Effector CD4-positive, alpha-beta T cell (primary cell): ENCODE measurements at regions not wholly inside any gene's neighbourhood (a gene's known extent, or its start where the extent isn't known, plus 50 kb on each side); places are given as distances from the start of the nearest gene placed in this dataset.
"Not testable (repeated sequence)": the region's sequence is repeated elsewhere in the genome, so short reads cannot be mapped to it uniquely, and the experiment has no call there.

ENCODE experiments used
- DNase-seq: peaks from one replicate; pipeline ENCODE4 v3.0.0-alpha.2; 2020

DNA sequence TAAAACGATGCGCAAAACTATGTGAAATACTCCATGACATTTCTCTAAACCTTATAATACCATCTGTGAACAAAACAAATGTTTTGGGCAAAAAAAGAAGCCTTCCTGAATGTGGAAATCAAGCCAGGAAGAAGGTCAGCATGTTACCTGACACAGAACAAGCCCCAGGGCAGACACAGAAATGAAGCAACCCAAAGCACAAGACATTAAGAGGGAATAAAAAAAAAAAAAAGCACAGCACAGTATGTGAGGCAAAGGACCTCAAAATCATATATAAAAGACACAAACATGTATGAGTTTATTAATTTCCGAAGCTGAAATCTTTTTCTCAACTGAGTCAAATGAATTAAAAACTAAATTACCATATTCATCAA lies 161.8 kb downstream of the SKIDA1 start:
- DNase-seq, result no peak

DNA sequence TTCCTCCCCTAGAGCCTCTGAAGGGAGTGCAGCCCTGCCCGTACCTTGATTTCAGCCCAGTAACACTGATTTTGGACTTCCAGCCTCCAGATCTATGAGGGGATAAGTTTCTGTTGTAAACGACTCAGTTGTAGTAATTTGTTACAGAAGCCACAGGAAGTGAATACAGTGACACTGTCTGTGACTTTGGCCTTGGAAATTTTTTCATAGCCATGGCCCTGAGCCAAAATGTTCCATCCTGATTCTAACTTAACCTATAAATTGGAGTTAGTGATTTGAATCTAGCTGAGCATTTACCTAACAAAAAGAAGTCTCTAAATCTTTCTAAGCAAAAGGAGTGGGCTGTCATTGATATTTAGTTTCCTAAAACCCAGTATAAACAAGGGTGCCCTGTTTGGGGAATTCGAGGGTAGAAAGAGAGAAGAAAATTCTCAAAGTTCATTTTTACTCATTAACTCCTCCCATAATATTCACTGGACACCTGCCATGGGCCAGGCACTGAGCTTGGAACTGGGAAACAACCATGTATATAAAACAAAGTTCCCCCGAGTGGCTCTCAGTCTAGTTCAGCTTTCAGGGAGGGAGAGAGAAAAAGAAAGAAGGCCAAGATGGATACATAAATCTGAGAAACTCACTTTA lies 162.3 kb downstream of the SKIDA1 start:
- no peak for DNase-seq

DNA sequence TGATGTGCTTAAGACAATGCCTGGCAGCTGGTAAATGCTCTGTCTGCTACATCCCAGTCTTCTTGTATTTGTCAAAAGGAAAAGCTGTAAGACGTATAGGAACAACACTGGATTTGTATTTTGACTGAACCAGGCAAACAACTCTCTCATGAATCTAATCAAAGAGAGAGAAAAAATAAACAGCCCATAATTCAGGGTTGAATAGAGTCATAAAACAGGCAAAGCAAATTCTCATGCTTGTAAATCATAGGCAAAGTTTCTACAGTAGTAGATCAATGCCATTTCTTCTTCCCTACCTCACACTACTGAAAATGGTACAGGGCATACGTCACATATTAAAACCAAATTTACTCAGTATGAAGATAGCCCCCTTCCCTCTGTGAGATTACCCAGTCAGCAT lies 166.3 kb downstream of the SKIDA1 start:
- no peak for DNase-seq

DNA sequence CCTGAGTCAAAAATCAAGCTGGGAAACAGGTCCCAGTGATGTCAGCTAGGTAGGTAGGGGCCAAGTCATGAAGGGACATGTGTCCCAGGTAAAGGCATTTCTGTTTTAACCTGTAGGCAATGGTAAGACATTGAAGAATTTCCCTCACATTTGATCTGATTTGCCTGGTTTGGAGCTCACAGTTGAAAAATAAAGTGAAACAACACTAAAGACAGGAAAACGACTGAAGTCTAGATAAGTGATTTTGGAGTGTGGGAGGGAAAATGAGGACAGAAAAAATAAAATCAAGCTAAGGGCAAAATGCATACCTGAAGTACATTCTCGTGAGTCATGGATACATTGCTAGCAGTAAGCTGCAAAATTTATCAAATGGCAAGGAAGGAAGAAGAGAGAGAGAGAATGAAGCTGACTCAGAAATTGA lies 169.9 kb downstream of the SKIDA1 start:
- DNase-seq, result no peak

DNA sequence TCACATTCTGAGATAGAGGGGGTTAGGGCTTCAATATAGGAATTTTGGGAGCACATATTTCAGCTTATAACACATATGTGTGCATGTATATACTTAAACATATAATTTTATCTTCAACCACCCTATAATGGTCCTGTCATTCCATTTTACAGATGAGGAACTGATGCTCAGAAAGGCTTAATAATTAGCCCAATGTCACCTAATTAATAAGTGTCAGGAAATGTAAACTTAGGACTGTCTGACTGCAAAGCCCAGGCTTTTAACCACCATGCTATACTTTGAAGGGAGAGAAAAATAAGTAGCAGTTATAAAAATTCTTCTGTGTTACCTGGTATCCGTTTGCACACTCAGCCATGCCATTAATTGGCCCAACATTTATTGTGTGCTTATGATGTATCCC lies 172.6 kb downstream of the SKIDA1 start:
- DNase-seq, result no peak

DNA sequence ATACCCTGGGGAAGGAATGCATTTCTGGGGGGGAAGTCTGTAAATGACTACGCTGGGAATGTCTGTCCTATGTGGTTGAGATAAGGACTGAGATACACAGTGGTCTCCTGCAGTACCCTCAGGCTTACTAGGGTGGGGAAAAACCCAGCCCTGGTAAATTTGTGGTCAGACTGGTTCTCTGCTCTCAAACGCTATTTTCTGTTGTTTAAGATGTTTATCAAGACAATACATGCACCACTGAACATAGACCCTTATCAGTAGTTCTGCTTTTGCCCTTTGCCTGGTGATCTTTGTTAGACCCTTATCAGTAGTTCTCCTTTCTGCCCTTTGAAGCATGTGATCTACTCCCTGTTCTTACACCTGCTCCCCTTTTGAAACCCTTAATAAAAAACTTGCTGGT lies 173.9 kb downstream of the SKIDA1 start:
- not testable (repeated sequence) for DNase-seq

DNA sequence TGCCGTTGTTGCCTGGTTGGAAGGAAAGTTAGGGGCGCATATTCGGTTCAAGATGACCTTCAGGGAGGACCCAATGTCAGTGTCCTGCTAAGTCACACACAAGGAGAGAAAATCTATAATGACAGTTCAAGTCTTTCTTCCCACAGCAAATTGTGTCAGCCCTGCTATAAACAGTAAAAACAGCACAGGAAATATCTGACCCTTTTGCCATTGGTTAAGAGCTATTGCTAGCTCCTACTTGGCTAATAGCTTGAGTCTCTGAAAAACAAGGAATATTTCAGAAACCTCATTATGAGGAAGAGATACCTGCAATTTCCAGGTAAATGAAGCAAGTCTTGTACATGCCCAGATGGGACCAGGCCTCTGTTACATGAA lies 175.6 kb downstream of the SKIDA1 start:
- no peak for DNase-seq

DNA sequence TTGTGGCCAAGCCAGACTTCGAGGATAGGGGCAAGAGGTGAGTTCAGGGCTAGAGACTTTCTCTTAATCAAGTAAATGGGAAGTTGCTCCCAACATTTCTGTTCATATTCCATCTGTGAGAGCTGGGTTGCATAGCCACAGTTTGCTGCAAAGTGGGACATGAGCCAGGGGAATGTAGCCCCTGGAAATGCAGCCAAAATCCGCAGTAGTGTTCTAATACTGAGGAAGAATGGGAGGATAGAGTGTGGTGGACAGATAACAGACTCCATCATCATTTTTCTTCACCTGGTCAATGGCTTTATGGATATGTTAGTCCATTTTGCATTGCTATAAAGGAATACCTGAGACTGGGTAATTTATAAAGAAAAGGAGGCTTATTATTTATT lies 177.7 kb downstream of the SKIDA1 start:
- DNase-seq, result no peak

- DNase-seq, result no peak
Measured at GRCh38 chr10:21347043-21347784, 178.3 kb downstream of the SKIDA1 start.

DNA sequence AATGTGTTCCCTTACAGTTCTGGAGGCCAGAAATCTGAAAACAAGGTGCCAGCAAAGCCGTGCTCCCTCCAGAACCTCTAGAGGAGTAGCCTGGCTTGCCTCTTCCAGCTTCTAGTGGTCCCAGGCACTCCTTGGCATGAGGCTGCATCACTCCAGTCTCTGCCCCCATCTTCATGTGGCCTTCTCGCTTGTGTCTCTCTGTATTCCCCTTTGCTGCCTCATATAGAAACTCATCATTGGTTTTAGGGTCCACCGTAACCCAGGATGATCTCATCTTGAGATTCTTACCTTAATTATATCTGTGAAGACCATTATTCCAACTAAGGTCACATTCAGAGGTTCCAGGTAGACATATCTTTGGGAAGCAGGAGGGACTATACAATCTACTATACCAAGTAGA lies 182.4 kb downstream of the SKIDA1 start:
- no peak for DNase-seq

DNA sequence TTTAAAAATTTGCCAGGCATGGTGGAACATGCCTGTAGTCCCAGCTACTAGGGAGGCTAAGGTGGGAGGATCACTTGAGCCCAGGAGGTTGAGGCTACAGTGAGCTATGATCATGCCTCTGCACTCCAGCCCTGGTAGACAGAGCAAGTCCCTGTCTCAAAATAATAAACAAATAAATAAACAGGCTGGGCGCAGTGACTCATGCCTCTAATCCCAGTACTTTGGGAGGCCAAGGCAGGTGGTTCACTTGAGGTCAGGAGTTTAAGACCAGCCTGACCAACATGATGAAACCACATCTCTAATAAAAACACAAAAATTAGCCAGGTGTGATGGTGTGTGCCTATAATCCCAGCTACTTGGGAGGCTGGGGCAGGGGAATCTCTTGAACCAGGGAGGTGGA lies 183.0 kb downstream of the SKIDA1 start:
- not testable (repeated sequence) for DNase-seq

DNA sequence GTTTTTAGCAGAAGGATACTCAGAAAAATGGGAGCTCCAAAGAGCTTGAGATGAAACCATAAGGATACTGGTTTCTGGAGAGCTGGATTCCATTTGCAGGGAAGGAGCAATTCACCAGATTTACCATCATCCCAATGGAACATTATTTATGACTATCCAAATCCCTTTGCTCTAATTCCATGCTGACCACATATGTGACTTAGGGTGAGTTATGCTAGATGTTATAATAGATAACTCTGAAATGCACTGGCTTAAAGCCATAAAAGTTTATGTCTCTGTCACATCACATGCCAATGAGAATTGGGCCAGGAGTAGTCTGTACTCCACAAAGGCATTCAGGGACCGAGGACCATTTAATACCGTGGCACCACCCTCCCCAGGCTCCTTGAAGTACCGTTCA lies 185.2 kb downstream of the SKIDA1 start:
- no peak for DNase-seq

GRCh38 chr10:21337171-21337792 lies 188.2 kb downstream of the SKIDA1 start:
- DNase-seq, result no peak

DNA sequence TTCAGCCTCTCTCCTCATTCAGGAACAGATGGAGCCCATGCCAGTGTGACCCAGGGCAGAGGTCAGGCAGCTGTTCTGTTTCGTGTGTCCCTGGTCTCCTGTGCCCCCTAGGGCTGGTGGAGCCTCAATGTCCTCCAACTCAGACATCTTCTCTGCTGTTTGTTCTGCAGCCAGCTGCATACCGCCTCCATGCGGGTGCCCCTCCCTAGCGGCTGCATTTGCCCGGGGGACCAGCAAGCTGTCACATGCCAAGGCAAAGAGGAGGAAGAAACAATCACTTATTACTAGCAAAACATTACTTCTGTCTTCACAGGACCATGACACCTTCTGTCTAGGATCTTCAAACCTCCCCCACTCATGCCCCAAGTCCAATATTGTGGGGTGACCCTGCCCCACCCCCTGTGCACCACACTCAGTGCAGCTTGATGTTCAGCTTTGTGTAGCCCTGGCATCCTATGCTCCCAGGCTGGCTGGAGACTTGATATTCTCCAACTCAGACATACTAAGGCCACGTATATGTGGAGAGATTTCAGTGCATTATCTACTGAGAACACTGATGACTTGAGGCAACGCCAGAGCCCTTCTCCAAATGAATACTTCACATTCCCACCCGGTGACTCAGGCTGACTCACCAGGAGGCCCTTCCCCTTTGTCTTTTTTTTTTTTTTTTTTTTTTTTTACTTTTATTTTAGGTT lies 188.9 kb downstream of the SKIDA1 start:
- DNase-seq, result no peak

- DNase-seq, result no peak
Measured at GRCh38 chr10:21334891-21335696, 190.4 kb downstream of the SKIDA1 start.

- DNase-seq, result no peak
Measured at GRCh38 chr10:21330628-21331020, 194.9 kb downstream of the SKIDA1 start.

DNA sequence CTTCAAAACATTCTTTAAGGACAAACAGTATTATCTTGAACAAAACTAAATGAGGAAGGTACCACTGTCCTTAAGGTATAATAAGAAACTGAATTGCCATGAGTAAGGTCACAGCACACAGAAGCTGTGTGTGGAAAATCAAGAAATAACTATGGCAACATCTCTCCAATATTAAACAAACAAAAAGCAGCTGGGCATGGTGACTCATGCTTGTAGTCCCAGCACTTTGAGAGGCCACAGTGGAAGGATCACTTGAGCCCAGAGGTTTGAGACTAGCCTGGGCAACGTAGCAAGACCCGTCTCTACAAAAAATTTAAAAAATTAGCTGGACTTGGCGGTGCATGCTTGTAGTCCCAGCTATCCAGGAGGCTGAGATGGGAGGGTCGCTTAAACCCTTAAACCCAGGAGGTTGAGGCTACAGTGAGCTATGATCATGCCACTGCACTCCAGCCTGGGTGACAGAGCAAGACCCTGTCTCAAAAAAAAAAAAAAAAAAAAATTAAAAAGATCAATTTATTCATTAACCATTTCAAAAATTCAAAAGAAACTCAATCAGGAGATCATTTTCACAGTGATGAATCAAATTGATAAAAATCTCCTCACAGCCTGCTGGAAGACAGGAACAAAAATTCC lies 195.4 kb downstream of the SKIDA1 start:
- no peak for DNase-seq

DNA sequence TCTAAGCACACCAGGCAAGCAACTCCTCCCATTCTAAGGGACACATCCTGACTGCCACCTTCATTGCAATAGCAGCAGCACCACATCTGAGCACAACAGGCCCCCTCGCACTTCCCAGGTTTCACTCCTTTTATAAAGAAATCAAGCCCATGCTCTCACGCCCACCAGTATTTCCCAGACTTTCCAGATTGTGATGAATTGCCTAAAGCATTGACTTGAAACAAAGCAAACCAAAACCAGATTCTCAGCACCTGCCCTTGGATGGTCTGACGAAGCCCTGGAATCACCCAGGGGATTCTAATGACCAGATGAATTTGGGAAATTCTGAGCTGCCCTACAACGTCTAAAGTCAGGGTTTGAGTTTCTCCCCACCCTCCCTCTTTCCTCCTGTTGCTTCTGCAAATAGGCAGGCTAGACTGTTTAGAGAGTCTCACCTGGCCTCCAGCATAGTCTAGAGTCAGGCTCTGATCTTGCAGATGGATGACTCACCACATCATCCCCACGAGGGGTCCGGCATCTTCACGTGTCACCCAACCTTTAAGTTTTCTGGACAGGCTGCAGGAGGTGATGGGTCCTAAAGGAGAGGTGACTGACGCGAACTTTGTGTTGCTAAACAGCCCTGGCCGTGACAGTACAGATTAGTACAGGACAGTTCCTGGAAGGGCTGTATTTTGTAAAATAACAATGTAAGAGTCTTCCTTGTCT lies 198.0 kb downstream of the SKIDA1 start:
- DNase-seq, result no peak

- DNase-seq, result no peak
Measured at GRCh38 chr10:21326594-21327288, 198.7 kb downstream of the SKIDA1 start.

DNA sequence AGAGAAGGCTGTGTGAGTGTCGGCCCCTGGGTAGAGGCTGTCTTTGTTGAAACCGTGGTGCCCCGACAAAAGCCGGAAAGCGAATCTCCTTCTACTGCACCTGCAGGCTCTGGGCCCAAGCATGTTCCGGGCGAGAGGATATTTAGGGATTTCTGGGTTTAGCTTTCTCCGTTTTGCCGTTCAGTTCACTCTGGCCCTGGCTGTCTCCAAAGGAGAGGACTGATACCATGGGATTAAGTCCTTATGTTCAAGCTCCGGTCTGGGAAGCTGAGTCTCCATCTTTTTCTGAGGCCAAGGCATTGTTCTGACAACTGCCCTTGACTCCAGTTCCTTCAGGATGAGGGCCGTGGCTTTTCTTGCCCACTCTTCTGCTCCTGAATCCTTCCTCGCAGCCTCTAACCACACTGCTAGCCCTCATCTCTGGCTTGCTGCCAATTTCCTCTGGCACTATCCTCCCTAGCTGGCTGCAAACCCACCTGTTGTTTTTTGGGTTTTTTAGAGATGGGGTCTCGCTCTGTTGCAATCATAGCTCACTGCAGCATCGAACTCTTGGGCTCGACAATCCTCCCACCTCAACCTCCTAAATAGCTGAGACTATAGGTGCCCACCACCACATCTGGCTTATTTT lies 206.8 kb downstream of the SKIDA1 start:
- DNase-seq, result no peak

DNA sequence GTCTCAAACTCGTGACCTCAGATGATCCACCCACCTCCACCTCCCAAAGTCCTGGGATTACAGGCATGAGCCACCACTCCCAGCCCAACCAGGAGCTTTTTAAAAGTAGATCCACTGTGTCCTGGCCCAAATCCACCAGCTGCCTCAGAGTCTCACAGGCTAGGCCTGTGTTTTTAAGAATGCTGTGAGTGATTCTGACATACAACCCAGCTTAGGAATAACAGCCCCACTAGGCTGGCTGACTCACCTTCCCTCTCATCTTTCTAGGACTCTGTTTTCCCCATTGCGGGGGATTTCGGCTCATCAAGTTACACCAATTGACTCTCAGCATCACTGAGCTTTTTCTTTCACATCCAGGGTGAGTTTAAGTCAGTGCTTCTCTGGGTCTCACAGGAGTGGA lies 207.6 kb downstream of the SKIDA1 start:
- DNase-seq, result no peak
